ENCODE measurements at regions not wholly inside any gene's neighbourhood (a gene's known extent, or its start where the extent isn't known, plus 50 kb on each side); places are given as distances from the start of the nearest gene placed in this dataset.

GRCh38 chr14:81871706-81872105 is 338.1 kb upstream of the SEL1L start:
- DNase-seq (ENCODE audit: low read depth): no peak
- no peaks in the 10 kb centered on the region for H3K27me3 ChIP-seq (ENCODE audit: control insufficient read depth, insufficient read depth, low read length)
- no peaks in the 10 kb centered on the region for H3K36me3 ChIP-seq (ENCODE audit: control insufficient read depth, insufficient read depth, low read length)
- H3K4me3 ChIP-seq (ENCODE audit: low read depth, low read length): no peak overlapping the region
- no peak for TF ChIP-seq CTCF (IDR thresholded peaks at IDR 0.05; ENCODE audit: insufficient read depth, low read length, severe bottlenecking)
- FAIRE-seq: no peak

- DNase-seq (ENCODE audit: low read depth): peak; percentile 20
Measured at GRCh38 chr14:81884382-81884781, 350.7 kb upstream of the SEL1L start.

GRCh38 chr14:81886588-81886987 is 352.9 kb upstream of the SEL1L start:
- Histone ChIP-seq H3K27me3 (ENCODE audit: control insufficient read depth, insufficient read depth, low read length) (no peaks in the 10 kb centered on the region), H3K36me3 (ENCODE audit: control insufficient read depth, insufficient read depth, low read length) (no peaks in the 10 kb centered on the region), H3K4me3 (ENCODE audit: low read depth, low read length) (no peak overlapping the region)
- TF ChIP-seq CTCF (IDR thresholded peaks at IDR 0.05; ENCODE audit: insufficient read depth, low read length, severe bottlenecking): no peak
- DNase-seq (ENCODE audit: low read depth): no peak
- no peak for FAIRE-seq

More at GRCh38 chr14:81884382-81884781, 350.7 kb upstream of the SEL1L start:
- Histone ChIP-seq H3K27me3 (ENCODE audit: control insufficient read depth, insufficient read depth, low read length) (no peaks in the 10 kb centered on the region), H3K36me3 (ENCODE audit: control insufficient read depth, insufficient read depth, low read length) (no peaks in the 10 kb centered on the region), H3K4me3 (ENCODE audit: low read depth, low read length) (no peak overlapping the region)
- no peak for TF ChIP-seq CTCF (IDR thresholded peaks at IDR 0.05; ENCODE audit: insufficient read depth, low read length, severe bottlenecking)
- FAIRE-seq: no peak

- no peak for TF ChIP-seq CTCF (IDR thresholded peaks at IDR 0.05; ENCODE audit: insufficient read depth, low read length, severe bottlenecking)
- FAIRE-seq: no peak
- DNase-seq (ENCODE audit: low read depth): no peak
- Histone ChIP-seq H3K36me3 (ENCODE audit: control insufficient read depth, insufficient read depth, low read length) (no peaks in the 10 kb centered on the region), H3K4me3 (ENCODE audit: low read depth, low read length) (no peak overlapping the region), H3K27me3 (ENCODE audit: control insufficient read depth, insufficient read depth, low read length) (no peaks in the 10 kb centered on the region)
Measured at GRCh38 chr14:81889529-81889928, 355.9 kb upstream of the SEL1L start.

- no peak for FAIRE-seq
- DNase-seq (ENCODE audit: low read depth): no peak
- no peaks in the 10 kb centered on the region for H3K36me3 ChIP-seq (ENCODE audit: control insufficient read depth, insufficient read depth, low read length)
- no peak for TF ChIP-seq CTCF (IDR thresholded peaks at IDR 0.05; ENCODE audit: insufficient read depth, low read length, severe bottlenecking)
- no peaks in the 10 kb centered on the region for H3K27me3 ChIP-seq (ENCODE audit: control insufficient read depth, insufficient read depth, low read length)
- no peak overlapping the region for H3K4me3 ChIP-seq (ENCODE audit: low read depth, low read length)
Measured at GRCh38 chr14:81890020-81890419, 356.4 kb upstream of the SEL1L start.

- H3K4me3 ChIP-seq (ENCODE audit: low read depth, low read length): no peak overlapping the region
- no peaks in the 10 kb centered on the region for H3K27me3 ChIP-seq (ENCODE audit: control insufficient read depth, insufficient read depth, low read length)
- FAIRE-seq: no peak
- DNase-seq (ENCODE audit: low read depth): no peak
- no peak for TF ChIP-seq CTCF (IDR thresholded peaks at IDR 0.05; ENCODE audit: insufficient read depth, low read length, severe bottlenecking)
- H3K36me3 ChIP-seq (ENCODE audit: control insufficient read depth, insufficient read depth, low read length): no peaks in the 10 kb centered on the region
Measured at GRCh38 chr14:81903477-81903876, 369.8 kb upstream of the SEL1L start.
